A673 (cell line): ENCODE measurements at regions not wholly inside any gene's neighbourhood (a gene's known extent, or its start where the extent isn't known, plus 50 kb on each side); places are given as distances from the start of the nearest gene placed in this dataset.

Experiments
- EZH2 ChIP-seq: fragments of 200-600 bp; sonication (generic); IDR thresholded peaks from 2 replicates; pipeline ENCODE4 v1.6.1; 2017; ENCODE audit warnings: borderline replicate concordance, low read depth, mild to moderate bottlenecking, mixed read lengths, antibody characterized with exemption, low read length; ENCODE audit not compliant: poor library complexity, severe bottlenecking
- TF ChIP-seq, protein P1 (sequence below): fragments of 300-800, 200-600 bp; sonication (generic); conservative IDR thresholded peaks from 2 replicates; pipeline ENCODE4 v1.5.1; 2017; ENCODE audit warnings: low read depth, mild to moderate bottlenecking, antibody characterized with exemption, low read length, moderate library complexity, mixed read lengths

DNA sequence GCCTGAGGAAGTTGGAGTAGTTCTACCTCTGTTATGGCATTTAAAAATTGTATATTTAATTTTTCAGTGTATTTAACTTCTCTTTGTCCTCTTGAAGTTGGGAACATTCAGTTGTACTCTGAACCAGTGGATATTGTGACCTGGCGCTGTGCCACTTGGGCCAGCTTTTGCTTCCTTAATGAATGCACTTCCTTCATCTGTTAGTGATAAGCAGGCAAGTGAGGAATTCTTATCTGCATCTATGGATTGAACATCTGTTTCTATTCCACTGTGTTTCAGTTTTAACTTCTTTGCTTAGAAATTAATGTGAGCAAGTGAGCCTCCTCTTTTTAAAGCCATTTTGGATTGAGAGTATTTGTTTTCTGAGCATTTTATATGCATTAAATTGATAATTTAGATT lies 128.3 kb downstream of the UCHL1 start:
- TF ChIP-seq, protein P1, sequence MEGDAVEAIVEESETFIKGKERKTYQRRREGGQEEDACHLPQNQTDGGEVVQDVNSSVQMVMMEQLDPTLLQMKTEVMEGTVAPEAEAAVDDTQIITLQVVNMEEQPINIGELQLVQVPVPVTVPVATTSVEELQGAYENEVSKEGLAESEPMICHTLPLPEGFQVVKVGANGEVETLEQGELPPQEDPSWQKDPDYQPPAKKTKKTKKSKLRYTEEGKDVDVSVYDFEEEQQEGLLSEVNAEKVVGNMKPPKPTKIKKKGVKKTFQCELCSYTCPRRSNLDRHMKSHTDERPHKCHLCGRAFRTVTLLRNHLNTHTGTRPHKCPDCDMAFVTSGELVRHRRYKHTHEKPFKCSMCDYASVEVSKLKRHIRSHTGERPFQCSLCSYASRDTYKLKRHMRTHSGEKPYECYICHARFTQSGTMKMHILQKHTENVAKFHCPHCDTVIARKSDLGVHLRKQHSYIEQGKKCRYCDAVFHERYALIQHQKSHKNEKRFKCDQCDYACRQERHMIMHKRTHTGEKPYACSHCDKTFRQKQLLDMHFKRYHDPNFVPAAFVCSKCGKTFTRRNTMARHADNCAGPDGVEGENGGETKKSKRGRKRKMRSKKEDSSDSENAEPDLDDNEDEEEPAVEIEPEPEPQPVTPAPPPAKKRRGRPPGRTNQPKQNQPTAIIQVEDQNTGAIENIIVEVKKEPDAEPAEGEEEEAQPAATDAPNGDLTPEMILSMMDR: no peak
- TF ChIP-seq EZH2: no peak
